UCSD-AML1 (cell line): ENCODE measurements at regions not wholly inside any gene's neighbourhood (a gene's known extent, or its start where the extent isn't known, plus 50 kb on each side); places are given as distances from the start of the nearest gene placed in this dataset.
"Not testable (repeated sequence)": the region's sequence is repeated elsewhere in the genome, so short reads cannot be mapped to it uniquely, and the experiment has no call there.

Source experiments
- DNase-seq: peaks from one replicate; lab custom pipeline; 2025; ENCODE audit not compliant: unreplicated experiment; lab: John Stamatoyannopoulos, UW

DNA sequence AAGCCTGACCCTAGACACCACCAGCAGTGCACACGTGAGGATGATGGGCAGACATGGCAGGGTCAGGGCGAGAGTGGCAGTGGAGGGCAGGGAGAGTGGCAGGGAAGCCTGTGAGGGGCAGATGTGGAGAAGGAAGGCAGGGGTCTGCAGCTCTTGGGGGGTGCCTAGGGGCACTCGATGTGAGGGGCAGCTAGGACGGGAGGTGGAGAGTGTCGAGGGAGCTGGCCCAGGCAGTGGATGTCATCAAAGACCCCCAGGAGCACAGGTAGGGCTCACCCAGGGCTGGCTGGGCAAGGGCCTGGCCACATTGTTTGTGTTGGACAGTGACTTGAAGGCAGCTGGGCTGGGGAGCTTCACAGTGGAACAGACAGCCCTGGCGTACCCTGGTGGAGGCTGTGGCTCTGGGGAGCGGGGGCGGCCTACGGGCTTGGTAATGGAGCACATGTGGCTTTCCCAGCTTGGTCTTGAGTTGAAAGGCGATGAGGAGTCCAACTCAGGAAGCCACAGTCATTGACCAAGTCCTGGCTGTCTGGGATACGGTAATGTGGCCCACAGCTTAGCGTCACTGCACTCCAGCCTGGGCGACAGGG, 87.1 kb downstream of the RTP5 start:
- no peak for DNase-seq

- DNase-seq = no peak
Observed at GRCh38 chr2:241957276-241957675, 87.7 kb downstream of the RTP5 start.

DNA sequence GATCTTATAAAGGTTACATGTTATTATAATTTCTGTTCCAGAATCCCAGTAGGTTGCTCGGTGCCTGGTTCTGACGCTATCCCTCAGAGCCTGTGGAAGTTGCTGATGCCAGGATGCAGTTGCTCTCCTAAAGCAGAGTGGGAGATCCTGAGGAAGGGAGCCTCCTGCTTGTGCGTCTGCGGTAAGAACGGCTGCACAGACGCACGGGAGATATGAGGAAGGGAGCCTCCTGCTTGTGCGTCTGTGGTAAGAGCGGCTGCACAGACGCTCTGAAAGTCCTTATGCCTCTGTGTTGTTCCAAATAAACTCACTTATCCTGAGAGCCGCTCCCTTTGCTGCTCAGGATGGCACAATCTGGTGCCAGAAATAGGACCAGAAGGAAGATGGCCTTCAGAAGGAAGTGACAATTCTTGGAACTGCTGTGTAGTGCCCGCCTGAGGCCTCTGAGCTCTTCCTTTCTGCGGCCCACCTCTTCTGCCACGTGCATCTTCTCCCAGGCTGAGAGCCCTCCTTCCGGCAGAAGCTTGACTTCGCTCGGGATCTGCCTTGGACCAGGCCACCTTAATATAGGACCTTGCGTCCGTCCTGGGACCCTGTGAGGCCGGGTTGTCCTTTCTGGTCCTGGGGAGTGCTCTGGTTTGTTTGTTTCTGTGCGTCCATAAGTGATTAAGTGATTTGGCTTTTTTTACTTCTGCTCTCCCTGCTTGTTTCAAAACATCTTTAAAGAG, 89.5 kb downstream of the RTP5 start:
- peak; percentile 58 for DNase-seq

DNA sequence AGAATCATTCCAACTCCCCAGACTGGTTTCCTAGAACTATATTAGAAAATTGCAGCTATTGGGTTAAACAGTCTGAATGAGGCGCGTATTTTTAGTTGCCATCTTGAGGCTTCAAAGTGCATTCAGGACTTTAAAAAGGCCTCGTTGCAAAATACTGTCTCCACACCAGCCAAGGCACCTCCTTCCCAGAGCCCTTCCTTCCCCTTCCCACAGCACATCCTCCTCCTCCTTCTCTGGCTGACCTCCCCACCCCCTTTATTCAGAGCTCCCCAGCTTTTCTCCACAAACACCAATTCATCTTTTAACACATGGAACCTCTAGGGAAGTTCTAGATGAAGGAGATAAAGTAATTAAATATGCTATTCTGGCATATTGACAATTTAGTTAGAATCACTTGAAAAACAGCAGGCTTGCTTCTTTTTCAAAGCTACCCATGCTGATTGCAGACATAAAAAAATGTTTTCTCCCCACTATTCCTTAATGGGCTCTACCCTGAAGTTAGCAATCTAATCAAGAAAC, 90.3 kb downstream of the RTP5 start:
- peak; percentile 33 for DNase-seq

GRCh38 chr2:241961454-241961853, 91.9 kb downstream of the RTP5 start:
- no peak for DNase-seq

DNA sequence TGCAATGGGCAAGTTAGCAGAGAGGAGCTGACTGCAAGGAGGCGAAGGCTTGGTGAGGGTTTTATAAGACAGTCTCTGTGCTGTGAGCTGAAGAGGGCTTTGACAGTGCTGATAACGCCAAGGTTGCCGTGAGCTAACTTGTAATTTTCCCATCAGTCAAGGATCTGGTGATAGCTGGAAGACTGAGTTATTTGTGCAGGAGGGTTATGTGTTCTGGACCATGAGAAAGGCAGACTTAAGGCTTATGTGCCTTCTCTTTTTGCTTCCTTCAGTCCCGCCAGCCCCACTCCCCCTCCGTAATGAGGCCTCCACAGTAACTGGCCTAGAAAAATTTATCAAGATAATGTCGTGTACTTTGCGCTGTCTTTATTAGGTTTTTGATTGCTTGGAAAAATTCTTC, 94.6 kb downstream of the RTP5 start:
- no peak for DNase-seq

DNA sequence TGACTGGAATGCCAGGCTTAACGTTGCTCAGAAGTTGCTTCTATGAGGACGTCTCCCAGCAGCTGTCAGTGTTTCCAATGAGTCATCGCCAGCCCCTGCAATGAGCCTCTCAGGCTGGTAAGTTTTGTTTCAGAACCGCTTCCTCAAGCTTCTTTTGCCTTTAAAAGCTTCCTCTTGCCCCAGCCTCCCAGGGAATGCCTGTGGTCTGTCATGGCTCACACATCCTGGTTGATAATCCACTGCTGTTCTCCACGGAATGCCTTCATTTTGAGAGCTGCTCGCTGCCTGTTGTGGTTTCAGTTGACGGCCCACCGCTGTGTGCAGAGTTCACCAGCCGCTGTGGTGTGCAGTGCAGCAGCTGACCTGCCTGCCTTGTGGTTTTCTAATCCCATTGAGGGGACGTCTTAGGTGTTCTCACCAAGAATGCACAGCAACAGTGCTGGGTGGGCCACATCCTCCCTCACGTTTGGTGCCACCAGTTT, 96.4 kb downstream of the RTP5 start:
- peak; percentile 87 for DNase-seq

- no peak for DNase-seq
Observed at GRCh38 chr2:241966647-241967466, 97.3 kb downstream of the RTP5 start.

DNA sequence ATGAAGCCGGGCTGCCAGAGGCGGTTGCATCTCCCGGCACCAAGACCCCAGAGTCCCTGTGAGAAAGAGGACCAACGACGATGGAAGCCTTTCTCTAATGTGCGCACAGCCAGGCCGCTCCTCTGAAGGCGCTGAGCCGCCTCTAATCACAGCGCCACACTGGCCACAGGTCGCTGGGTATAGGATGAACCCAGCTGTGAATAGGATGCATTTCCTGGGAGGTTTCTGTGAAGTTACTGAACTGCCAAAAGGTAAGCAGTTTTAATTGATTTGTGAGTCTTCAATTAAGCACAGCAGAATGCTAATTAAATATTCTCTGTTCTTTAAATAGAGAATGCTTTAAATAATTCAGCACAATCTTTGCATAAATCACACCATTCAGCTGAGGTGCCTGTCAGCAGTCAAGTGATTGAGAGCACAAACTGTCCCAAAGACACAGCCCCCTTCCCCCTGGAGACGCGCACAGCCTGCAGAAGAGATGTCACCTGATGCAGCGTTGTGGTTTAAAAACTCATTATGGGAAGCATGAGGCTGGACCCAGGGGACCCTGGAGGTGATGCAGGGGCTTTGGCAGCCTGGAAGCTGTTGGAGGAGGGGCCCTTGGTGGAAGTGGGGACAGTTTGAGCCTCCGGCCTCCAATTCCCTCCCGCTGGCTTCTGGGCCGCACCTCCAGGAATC, 98.1 kb downstream of the RTP5 start:
- no peak for DNase-seq

DNA sequence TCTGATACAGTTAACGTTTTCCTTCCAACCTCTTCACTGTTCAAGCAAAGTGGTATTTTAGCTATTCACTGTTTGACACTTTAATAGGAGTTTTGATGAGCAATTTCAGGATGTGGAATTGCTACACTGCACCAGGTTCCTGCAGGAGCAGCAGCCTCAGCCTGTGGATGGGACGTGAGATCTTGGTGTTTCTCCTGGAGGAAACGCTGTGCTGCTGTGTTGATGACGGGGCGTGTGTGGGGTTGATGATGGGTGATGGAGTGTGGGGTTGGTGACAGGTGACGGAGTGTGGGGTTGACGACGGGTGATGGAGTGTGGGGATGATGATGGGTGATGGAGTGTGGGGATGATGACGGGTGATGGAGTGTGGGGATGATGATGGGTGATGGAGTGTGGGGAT, 98.9 kb downstream of the RTP5 start:
- no peak for DNase-seq

GRCh38 chr2:241969182-241969581, 99.7 kb downstream of the RTP5 start:
- DNase-seq = not testable (repeated sequence)

DNA sequence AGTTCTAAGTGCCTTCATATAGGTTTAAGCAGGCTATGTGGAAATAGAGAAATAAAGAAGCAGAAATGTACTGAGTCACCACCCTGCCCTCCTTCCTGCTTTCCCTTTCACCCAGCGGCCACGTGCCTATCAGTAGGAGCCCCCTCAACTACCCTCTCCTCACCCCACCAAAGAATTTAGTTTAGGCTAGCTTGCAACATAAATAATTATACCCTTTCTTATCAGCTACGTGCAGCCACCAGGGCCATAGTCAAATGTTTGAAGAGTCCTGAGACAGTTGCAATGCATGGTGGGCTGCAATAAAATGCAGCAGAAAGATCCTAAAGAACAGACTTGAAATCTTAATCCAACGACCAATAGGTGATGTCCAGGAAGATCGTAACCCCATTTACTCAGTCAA, 101.2 kb downstream of the RTP5 start:
- no peak for DNase-seq

GRCh38 chr2:241974096-241974495, 104.6 kb downstream of the RTP5 start:
- no peak for DNase-seq

GRCh38 chr2:241974851-241975592, 105.5 kb downstream of the RTP5 start:
- DNase-seq = no peak

DNA sequence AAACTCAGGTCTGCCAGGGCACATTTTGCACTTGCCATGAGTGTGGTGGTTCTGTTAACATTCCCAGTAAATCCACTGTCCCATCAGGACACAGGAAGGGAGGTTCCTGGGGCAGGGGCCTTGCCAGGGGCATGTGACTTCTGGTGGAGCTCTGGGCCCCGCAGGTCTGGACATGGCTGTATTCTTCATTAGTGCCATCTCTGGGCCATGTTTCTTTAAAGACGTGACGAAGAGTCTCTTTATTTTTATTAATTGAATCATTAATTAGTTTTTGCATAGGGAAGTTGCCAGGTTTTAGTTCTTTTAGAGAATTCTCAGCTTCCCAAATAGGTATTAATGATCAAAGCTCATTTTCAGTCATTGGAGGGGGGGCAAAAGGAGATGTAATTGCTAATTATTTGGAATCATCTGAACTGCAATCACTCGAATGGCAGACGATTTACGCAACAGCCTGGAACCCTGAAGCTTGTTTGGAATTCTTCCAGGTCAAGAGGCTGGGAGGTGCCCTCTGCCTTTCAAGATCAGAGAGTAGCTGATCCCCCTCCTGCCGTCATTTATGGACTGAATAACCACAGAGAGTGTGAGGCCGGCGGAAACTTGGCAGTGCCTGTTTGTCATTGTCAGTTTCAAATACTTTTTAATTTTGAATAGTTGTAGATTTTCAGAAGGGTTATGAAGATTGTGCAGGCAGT, 106.2 kb downstream of the RTP5 start:
- no peak for DNase-seq

- DNase-seq = no peak
Observed at GRCh38 chr2:241976296-241976695, 106.8 kb downstream of the RTP5 start.

- DNase-seq = no peak
Observed at GRCh38 chr2:241977557-241978300, 108.2 kb downstream of the RTP5 start.

GRCh38 chr2:241978670-241979069, 109.1 kb downstream of the RTP5 start:
- no peak for DNase-seq

- DNase-seq = no peak
Observed at GRCh38 chr2:241980193-241980592, 110.7 kb downstream of the RTP5 start.
